SK-N-SH treated with all-trans-retinoic acid at 6 μM for 48 hours (cell line): ENCODE measurements at regions not wholly inside any gene's neighbourhood (a gene's known extent, or its start where the extent isn't known, plus 50 kb on each side); places are given as distances from the start of the nearest gene placed in this dataset.

Source experiments
- ARNTL ChIP-seq: fragments of 450-650 bp; formaldehyde crosslinking; IDR thresholded peaks from 2 replicates; pipeline ENCODE4 v1.5.0; 2020; ENCODE audit warnings: low read depth, mild to moderate bottlenecking, moderate library complexity, borderline replicate concordance
- POU6F1 ChIP-seq: fragments of 250-450 bp; sonication (Bioruptor Pico); IDR thresholded peaks from 2 replicates; pipeline ENCODE4 v1.8.0; 2021; ENCODE audit warnings: low read depth, mild to moderate bottlenecking, moderate library complexity, borderline replicate concordance
- RARB ChIP-seq: fragments of 250-450 bp; sonication (Bioruptor Pico); IDR thresholded peaks from 2 replicates; pipeline ENCODE4 v1.8.0; 2021; ENCODE audit warnings: mild to moderate bottlenecking, moderate library complexity
- TOX ChIP-seq: fragments of 250-450 bp; sonication (Bioruptor Pico); IDR thresholded peaks from 2 replicates; pipeline ENCODE4 v1.8.0; 2021; ENCODE audit warnings: mild to moderate bottlenecking, moderate library complexity, borderline replicate concordance
- ZFP3 ChIP-seq: fragments of 250-450 bp; sonication (Bioruptor Pico); IDR thresholded peaks from 2 replicates; pipeline ENCODE4 v1.5.0; 2020; ENCODE audit warnings: mild to moderate bottlenecking, moderate library complexity
- ZFP30 ChIP-seq: fragments of 450-650 bp; formaldehyde crosslinking; IDR thresholded peaks from 2 replicates; pipeline ENCODE4 v1.5.0; 2022; ENCODE audit warnings: mild to moderate bottlenecking, moderate library complexity
- ZNF565 ChIP-seq: fragments of 450-650 bp; formaldehyde crosslinking; conservative IDR thresholded peaks from 2 replicates; pipeline ENCODE4 v1.5.0; 2020; ENCODE audit warnings: low read depth, mild to moderate bottlenecking, moderate library complexity
- ZNF70 ChIP-seq: fragments of 450-650 bp; formaldehyde crosslinking; IDR thresholded peaks from 2 replicates; pipeline ENCODE4 v1.5.0; 2020; ENCODE audit warnings: mild to moderate bottlenecking, moderate library complexity
- ZNF8 ChIP-seq: fragments of 450-650 bp; formaldehyde crosslinking; IDR thresholded peaks from 2 replicates; pipeline ENCODE4 v1.5.0; 2020; ENCODE audit warnings: mild to moderate bottlenecking, moderate library complexity
- TF ChIP-seq, protein P1 (sequence below): fragments of 250-450 bp; sonication (Bioruptor Pico); IDR thresholded peaks from 2 replicates; pipeline ENCODE4 v1.5.0; 2020; ENCODE audit warnings: mild to moderate bottlenecking, moderate library complexity
- TF ChIP-seq, protein P2 (sequence below): fragments of 250-450 bp; sonication (Bioruptor Pico); IDR thresholded peaks from 2 replicates; pipeline ENCODE4 v1.8.0; 2020; ENCODE audit warnings: mild to moderate bottlenecking, moderate library complexity, borderline replicate concordance
- TF ChIP-seq, protein P3 (sequence below): fragments of 250-450 bp; sonication (Bioruptor Pico); IDR thresholded peaks from 2 replicates; pipeline ENCODE4 v1.5.1; 2020; ENCODE audit warnings: low read depth, mild to moderate bottlenecking, moderate library complexity
- TF ChIP-seq, protein P4 (sequence below): fragments of 250-450 bp; sonication (Bioruptor Pico); IDR thresholded peaks from 2 replicates; pipeline ENCODE4 v1.5.1; 2021; ENCODE audit warnings: mild to moderate bottlenecking, moderate library complexity

DNA sequence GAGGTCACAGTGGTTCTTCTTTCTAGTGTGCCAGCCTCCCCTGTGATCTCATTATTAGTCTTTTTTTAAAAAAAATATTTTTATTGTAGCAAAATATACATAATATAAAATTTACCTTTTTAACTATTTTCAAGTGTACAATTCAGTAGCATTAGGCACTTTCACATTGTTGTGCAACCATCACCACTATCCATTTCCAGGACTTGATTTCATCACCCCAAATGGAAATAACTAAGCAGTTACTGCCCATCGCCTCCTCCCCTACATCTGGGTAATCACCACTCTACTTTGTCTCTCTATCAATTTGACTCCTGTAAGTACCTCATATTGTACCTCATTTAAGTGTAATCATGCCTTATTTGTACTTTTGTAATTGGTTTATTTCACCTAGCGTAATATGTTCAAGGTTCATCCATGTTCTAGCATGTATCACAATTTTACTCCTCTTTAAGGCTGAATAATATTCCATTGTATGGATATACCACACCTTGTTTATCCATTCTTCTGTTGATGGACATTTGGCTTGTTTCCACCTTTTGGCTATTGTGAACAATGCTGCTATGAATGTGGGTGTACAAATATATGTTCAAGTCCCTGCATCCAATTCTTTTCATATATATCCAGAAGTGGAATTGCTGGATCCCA is 68.6 kb upstream of the FYN start:
- TF ChIP-seq ARNTL (CRISPR knock-in tag) (no peak), ZFP3 (no peak), POU6F1 (CRISPR knock-in tag) (no peak), ZNF8 (peak; percentile 98), ZFP30 (CRISPR knock-in tag) (no peak), ZNF70 (no peak), RARB (CRISPR knock-in tag) (no peak), ZNF565 (CRISPR knock-in tag) (no peak), TOX (no peak)
- TF ChIP-seq, protein P1, sequence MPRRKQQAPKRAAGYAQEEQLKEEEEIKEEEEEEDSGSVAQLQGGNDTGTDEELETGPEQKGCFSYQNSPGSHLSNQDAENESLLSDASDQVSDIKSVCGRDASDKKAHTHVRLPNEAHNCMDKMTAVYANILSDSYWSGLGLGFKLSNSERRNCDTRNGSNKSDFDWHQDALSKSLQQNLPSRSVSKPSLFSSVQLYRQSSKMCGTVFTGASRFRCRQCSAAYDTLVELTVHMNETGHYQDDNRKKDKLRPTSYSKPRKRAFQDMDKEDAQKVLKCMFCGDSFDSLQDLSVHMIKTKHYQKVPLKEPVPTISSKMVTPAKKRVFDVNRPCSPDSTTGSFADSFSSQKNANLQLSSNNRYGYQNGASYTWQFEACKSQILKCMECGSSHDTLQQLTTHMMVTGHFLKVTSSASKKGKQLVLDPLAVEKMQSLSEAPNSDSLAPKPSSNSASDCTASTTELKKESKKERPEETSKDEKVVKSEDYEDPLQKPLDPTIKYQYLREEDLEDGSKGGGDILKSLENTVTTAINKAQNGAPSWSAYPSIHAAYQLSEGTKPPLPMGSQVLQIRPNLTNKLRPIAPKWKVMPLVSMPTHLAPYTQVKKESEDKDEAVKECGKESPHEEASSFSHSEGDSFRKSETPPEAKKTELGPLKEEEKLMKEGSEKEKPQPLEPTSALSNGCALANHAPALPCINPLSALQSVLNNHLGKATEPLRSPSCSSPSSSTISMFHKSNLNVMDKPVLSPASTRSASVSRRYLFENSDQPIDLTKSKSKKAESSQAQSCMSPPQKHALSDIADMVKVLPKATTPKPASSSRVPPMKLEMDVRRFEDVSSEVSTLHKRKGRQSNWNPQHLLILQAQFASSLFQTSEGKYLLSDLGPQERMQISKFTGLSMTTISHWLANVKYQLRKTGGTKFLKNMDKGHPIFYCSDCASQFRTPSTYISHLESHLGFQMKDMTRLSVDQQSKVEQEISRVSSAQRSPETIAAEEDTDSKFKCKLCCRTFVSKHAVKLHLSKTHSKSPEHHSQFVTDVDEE (CRISPR knock-in tag) = no peak
- TF ChIP-seq, protein P2, sequence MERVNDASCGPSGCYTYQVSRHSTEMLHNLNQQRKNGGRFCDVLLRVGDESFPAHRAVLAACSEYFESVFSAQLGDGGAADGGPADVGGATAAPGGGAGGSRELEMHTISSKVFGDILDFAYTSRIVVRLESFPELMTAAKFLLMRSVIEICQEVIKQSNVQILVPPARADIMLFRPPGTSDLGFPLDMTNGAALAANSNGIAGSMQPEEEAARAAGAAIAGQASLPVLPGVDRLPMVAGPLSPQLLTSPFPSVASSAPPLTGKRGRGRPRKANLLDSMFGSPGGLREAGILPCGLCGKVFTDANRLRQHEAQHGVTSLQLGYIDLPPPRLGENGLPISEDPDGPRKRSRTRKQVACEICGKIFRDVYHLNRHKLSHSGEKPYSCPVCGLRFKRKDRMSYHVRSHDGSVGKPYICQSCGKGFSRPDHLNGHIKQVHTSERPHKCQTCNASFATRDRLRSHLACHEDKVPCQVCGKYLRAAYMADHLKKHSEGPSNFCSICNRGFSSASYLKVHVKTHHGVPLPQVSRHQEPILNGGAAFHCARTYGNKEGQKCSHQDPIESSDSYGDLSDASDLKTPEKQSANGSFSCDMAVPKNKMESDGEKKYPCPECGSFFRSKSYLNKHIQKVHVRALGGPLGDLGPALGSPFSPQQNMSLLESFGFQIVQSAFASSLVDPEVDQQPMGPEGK (CRISPR knock-in tag) = no peak
- TF ChIP-seq, protein P3, sequence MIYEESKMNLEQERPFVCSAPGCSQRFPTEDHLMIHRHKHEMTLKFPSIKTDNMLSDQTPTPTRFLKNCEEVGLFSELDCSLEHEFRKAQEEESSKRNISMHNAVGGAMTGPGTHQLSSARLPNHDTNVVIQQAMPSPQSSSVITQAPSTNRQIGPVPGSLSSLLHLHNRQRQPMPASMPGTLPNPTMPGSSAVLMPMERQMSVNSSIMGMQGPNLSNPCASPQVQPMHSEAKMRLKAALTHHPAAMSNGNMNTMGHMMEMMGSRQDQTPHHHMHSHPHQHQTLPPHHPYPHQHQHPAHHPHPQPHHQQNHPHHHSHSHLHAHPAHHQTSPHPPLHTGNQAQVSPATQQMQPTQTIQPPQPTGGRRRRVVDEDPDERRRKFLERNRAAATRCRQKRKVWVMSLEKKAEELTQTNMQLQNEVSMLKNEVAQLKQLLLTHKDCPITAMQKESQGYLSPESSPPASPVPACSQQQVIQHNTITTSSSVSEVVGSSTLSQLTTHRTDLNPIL (CRISPR knock-in tag) = no peak
- TF ChIP-seq, protein P4, sequence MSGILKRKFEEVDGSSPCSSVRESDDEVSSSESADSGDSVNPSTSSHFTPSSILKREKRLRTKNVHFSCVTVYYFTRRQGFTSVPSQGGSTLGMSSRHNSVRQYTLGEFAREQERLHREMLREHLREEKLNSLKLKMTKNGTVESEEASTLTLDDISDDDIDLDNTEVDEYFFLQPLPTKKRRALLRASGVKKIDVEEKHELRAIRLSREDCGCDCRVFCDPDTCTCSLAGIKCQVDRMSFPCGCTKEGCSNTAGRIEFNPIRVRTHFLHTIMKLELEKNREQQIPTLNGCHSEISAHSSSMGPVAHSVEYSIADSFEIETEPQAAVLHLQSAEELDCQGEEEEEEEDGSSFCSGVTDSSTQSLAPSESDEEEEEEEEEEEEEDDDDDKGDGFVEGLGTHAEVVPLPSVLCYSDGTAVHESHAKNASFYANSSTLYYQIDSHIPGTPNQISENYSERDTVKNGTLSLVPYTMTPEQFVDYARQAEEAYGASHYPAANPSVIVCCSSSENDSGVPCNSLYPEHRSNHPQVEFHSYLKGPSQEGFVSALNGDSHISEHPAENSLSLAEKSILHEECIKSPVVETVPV = no peak
